ENCODE measurements at regions not wholly inside any gene's neighbourhood (a gene's known extent, or its start where the extent isn't known, plus 50 kb on each side); places are given as distances from the start of the nearest gene placed in this dataset.
"Not testable (repeated sequence)": the region's sequence is repeated elsewhere in the genome, so short reads cannot be mapped to it uniquely, and the experiment has no call there.

GRCh38 chr14:106511006-106511799, 984.8 kb downstream of the TMEM121 start:
- ATAC-seq: no peak

- no peak for ATAC-seq
Measured at GRCh38 chr14:106511800-106512198, 985.4 kb downstream of the TMEM121 start.

GRCh38 chr14:106513302-106513701, 986.9 kb downstream of the TMEM121 start:
- no peak for ATAC-seq

GRCh38 chr14:106518054-106518943, 991.9 kb downstream of the TMEM121 start:
- ATAC-seq: no peak

- ATAC-seq: not testable (repeated sequence)
Measured at GRCh38 chr14:106522118-106522517, 995.7 kb downstream of the TMEM121 start.

- ATAC-seq: no peak
Measured at GRCh38 chr14:106522990-106523389, 996.6 kb downstream of the TMEM121 start.

GRCh38 chr14:106528717-106529116, 1002.3 kb downstream of the TMEM121 start:
- no peak for ATAC-seq

- no peak for ATAC-seq
Measured at GRCh38 chr14:106530031-106530422, 1003.6 kb downstream of the TMEM121 start.

- no peak for ATAC-seq
Measured at GRCh38 chr14:106530423-106531107, 1004.2 kb downstream of the TMEM121 start.

GRCh38 chr14:106537597-106537996, 1011.2 kb downstream of the TMEM121 start:
- not testable (repeated sequence) for ATAC-seq

GRCh38 chr14:106538201-106538600, 1011.8 kb downstream of the TMEM121 start:
- no peak for ATAC-seq

GRCh38 chr14:106547735-106548434, 1021.5 kb downstream of the TMEM121 start:
- no peak for ATAC-seq

- no peak for ATAC-seq
Measured at GRCh38 chr14:106549064-106549463, 1022.7 kb downstream of the TMEM121 start.

- ATAC-seq: no peak
Measured at GRCh38 chr14:106551265-106551664, 1024.9 kb downstream of the TMEM121 start.

GRCh38 chr14:106556211-106556610, 1029.8 kb downstream of the TMEM121 start:
- ATAC-seq: not testable (repeated sequence)

- ATAC-seq: no peak
Measured at GRCh38 chr14:106556665-106557289, 1030.4 kb downstream of the TMEM121 start.

GRCh38 chr14:106562451-106562850, 1036.1 kb downstream of the TMEM121 start:
- ATAC-seq: no peak

GRCh38 chr14:106564058-106564643, 1037.8 kb downstream of the TMEM121 start:
- ATAC-seq: no peak

- no peak for ATAC-seq
Measured at GRCh38 chr14:106578481-106578880, 1052.1 kb downstream of the TMEM121 start.

GRCh38 chr14:106579084-106579483, 1052.7 kb downstream of the TMEM121 start:
- no peak for ATAC-seq

GRCh38 chr14:106585692-106586091, 1059.3 kb downstream of the TMEM121 start:
- ATAC-seq: no peak
